HG03139 (cell line): ENCODE measurements at regions not wholly inside any gene's neighbourhood (a gene's known extent, or its start where the extent isn't known, plus 50 kb on each side); places are given as distances from the start of the nearest gene placed in this dataset.

Experiments used
- ATAC-seq: cut with Tn5 transposase; IDR thresholded peaks from one replicate; pipeline ENCODE4 v1.9.1; 2021; ENCODE audit not compliant: unreplicated experiment

- no peak for ATAC-seq
Measured at GRCh38 chr20:23186808-23187207, 100.7 kb upstream of the CD93 start.

GRCh38 chr20:23180451-23180921 is 94.4 kb upstream of the CD93 start:
- ATAC-seq = no peak

- no peak for ATAC-seq
Measured at GRCh38 chr20:23179766-23180403, 93.8 kb upstream of the CD93 start.

DNA sequence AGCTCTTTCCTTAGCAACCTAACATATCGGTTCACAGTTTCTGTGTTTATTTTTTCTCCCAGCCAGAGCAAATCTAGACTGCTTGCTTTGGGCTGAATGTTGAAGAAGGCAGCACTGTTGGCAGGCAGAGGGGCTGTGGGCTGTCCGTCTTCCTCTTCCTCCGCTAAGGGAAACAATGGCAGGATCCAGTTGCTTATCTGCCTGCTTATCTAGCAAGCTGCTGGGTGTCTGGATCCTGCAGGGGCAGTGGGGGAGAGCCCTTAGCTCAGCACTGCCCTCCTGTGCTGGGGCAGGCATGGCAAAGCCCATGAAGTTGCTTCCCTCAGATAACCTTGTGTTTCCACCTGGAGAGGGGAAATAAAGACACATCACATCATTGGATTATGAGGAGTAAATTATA is 92.7 kb upstream of the CD93 start:
- no peak for ATAC-seq

GRCh38 chr20:23174821-23175220 is 88.7 kb upstream of the CD93 start:
- ATAC-seq = no peak

DNA sequence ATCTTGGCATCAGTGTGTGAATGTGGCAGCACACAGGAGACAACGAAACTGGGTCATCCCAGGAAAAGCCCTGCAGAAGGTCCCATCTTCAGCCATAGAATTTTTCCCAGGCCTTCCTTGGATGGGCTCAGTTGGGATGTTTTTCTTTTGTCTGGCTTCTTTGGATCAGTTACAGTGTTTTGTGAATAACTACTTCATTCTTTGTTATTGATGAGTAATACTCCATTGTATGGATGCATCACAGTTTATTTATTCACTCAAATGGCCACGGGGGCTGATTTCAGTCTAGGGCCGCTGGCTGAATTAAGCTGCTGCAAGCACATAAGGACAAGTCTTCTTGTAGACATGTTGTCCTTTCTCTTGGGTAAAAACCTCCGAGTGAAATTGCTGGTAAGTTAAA is 81.3 kb upstream of the CD93 start:
- ATAC-seq = no peak

DNA sequence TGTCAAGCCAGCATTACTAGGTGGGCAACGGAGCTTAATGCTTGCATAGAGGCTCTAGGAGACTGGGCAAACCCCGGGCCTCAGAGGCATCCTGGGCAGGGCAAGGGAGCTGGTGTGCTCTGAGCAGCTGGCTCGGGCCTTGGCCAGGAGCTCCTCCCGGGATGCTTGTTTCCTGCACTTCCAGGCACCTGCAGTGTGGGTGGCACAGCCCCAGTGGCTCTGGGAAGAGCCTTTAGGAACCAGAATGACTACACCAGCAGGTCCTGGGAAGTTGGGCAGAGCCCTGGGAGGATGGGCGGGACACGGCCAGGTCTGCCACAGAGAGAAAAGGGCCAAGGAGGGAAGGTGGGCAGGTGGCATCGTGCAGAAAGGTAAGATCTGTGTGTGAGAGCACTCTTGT is 80.4 kb upstream of the CD93 start:
- ATAC-seq = no peak

GRCh38 chr20:23165964-23166363 is 79.8 kb upstream of the CD93 start:
- ATAC-seq = no peak

DNA sequence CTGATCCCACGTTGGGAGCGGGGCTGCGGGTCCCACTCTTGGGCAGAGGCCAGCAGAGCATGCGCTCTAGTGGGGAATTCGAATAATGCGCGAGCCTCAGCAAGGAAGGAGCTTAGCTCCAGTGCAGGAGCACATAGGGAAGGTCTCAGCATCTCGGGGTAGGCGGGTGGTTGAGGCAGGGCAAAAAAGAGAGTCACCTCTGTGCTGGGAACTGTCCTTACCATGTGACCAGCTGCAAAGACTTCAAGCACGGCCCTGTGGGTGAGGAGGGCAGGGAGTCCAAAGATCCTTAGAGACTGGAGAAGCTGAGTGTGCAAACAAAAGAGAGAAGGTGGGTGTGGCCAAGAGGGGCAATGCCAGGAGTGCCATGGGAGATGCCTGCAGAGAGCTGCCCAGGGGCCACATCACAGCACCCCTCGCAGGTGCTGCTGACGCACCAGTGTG is 79.2 kb upstream of the CD93 start:
- ATAC-seq = no peak

DNA sequence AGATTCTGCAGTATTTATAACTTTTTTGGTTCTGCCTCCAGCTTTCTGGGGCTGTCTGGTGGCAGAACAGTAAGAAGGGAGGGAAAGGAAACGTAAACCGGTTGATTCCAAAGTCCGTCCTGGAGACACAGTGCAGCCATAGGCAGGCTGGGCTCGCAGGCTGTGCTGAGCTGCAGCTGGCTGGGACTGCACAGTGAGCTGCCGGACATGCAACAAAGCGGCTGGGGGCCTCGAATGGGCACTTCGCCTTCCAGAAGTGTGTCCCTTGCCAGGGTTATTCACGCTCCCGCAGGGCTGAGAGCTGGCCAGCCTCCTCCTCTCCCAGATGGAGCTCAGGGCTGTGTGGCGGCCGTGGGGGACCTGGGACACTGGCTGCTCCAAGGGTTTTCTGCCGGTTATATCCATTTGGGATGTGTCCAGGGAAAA is 78.1 kb upstream of the CD93 start:
- no peak for ATAC-seq

DNA sequence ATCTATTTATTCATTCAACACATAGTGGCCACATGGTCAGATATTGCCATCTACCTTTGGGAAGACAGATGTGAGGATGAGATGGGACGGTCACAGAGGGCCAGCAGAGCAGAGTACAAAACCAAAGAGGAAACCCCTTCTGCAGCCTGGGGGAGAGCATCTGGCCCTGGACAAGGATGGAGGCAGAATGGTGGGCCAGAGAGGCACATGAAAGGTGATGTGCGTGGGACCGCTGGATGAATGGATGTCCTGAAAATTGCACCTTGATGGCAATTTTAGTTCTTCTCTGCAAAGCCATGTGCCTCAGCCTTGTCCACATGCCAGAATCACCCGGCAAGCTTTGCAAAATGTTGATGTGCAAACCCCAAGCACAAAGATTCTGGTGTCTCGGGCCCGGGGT is 77.4 kb upstream of the CD93 start:
- ATAC-seq = no peak

- no peak for ATAC-seq
Measured at GRCh38 chr20:23162887-23163286, 76.8 kb upstream of the CD93 start.

DNA sequence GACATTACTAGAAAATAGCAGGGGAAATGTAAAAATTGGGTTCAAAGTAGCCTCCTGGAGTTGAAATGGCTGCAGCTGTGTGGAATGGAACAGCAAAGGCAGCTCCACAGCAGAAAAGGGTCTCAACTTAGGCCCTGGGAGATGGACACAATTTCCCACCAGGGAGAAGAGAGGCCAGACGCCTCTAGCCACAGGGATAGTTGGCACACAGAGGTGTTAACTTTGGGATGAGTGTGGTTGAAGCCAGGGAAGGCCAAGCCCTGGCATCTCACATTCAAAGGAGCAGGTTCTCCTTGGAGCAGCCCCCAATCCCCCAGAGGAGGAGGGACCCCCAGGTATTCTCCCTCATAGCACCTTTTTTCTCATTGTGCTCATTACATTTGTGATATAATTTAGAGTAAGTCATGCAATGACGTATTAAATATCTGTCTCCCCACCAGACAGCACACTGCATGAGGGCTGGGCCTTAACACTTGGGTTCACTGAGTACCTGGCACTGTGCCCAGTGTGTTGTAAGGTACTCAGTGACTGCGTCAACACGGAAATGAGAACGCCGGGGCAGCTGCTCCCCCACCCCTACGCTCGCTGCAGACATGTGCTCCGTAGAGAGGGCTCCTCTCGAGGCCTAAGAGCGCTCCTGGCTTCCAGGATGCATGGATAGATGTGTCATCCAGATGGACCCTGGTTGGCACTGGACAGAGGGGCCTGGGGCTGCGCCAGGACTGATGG is 76.0 kb upstream of the CD93 start:
- ATAC-seq = no peak

DNA sequence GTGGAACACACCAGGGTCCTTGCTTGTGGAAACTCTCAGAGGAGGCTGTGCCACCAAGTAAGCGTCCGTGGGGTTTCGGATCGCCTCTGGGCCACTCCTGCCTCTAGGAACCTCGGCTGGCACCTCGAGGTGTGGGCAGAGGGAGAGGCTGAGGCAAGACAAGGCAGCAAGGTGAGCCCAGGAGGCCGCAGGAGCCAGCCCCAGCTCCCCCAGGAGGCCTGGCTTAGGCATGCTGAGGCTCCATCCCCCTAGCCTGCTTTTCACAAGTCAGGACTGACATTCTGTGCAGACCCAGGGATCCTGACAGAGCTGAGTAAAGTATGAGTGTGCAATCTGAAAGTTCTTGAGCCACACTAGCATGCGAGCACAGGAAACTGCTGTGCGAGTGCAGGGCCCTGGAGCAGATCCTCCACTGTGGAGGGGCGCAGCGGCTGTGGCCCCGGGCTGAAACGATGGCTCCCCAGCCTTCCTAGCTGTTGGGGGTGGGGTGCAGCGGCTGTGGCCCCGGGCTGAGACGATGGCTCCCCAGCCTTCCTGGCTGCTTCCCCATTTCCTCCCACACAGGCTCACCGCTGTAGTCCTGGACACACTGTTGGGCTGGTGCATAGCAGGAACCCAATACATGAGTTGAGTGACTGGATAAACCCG is 75.2 kb upstream of the CD93 start:
- no peak for ATAC-seq

- ATAC-seq = no peak
Measured at GRCh38 chr20:23160536-23161243, 74.6 kb upstream of the CD93 start.

- no peak for ATAC-seq
Measured at GRCh38 chr20:23159947-23160318, 73.8 kb upstream of the CD93 start.

- ATAC-seq = no peak
Measured at GRCh38 chr20:23159256-23159946, 73.3 kb upstream of the CD93 start.

DNA sequence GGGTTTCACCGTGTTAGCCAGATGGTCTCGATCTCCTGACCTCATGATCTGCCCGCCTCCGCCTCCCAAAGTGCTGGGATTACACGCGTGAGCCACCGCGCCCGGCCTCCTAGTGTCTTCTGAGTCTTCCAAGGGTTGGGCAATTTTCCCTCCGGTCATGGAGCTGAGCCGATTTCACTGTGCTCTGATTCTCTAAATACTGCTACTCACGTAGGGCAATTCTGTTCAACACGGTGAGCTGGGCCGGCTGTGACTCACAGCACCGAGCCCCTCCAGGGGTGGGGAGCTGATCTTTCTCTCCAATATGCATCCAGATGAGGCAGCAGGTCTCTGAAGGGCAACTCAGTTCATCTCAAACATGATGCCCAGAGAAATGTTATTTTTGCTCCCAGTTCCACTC is 71.6 kb upstream of the CD93 start:
- ATAC-seq = no peak

DNA sequence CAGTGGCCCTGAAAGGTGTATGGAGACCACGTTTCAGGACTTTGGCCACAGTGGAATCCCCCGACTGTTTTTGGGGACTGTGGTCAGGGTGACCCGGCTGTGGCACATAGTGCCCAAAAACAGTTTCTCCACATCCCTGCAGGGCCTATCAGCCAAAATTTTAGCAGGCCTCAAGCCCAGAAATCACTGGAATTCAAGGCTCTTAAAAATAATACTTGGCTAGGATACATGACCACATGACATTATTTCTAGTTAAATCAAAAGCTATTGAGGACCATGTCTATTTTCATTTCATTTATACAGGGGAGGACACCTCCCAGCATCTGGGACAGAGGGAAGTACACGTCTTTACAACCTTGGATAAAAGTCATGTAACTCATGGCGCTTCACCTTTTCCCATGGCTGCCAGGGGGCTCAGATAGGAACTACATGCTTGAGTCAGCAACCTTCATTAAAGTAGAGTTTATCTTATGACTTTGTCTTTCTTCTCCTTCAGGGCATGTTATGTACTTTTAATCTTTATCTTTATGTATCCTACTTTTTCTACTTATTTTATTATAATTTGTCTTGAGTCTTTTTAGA is 70.8 kb upstream of the CD93 start:
- no peak for ATAC-seq

- ATAC-seq = no peak
Measured at GRCh38 chr20:23156170-23156841, 70.2 kb upstream of the CD93 start.
